NCI-H446 treated with DMSO at 0.1 percent for 48 hours (cell line): ENCODE measurements at regions not wholly inside any gene's neighbourhood (a gene's known extent, or its start where the extent isn't known, plus 50 kb on each side); places are given as distances from the start of the nearest gene placed in this dataset.

ENCODE experiments used
- DNase-seq: peaks from one replicate; lab custom pipeline; 2025; lab: John Stamatoyannopoulos, UW

- no peak for DNase-seq
Observed at GRCh38 chr18:28602391-28602790, 425.5 kb upstream of the CDH2 start.

GRCh38 chr18:28594034-28594433, 417.1 kb upstream of the CDH2 start:
- no peak for DNase-seq

GRCh38 chr18:28588884-28589549, 412.1 kb upstream of the CDH2 start:
- DNase-seq = no peak

GRCh38 chr18:28584731-28585130, 407.8 kb upstream of the CDH2 start:
- DNase-seq = no peak

- DNase-seq = no peak
Observed at GRCh38 chr18:28582724-28583123, 405.8 kb upstream of the CDH2 start.

GRCh38 chr18:28581521-28582071, 404.7 kb upstream of the CDH2 start:
- no peak for DNase-seq

GRCh38 chr18:28576941-28577340, 400.0 kb upstream of the CDH2 start:
- DNase-seq = no peak

GRCh38 chr18:28575123-28575522, 398.2 kb upstream of the CDH2 start:
- no peak for DNase-seq

- DNase-seq = no peak
Observed at GRCh38 chr18:28574175-28574574, 397.2 kb upstream of the CDH2 start.

GRCh38 chr18:28571929-28572328, 395.0 kb upstream of the CDH2 start:
- DNase-seq = no peak

GRCh38 chr18:28560331-28560730, 383.4 kb upstream of the CDH2 start:
- DNase-seq = no peak

- DNase-seq = no peak
Observed at GRCh38 chr18:28559511-28559910, 382.6 kb upstream of the CDH2 start.

GRCh38 chr18:28541934-28542333, 365.0 kb upstream of the CDH2 start:
- DNase-seq = no peak

GRCh38 chr18:28541276-28541930, 364.5 kb upstream of the CDH2 start:
- DNase-seq = no peak

GRCh38 chr18:28529644-28530043, 352.7 kb upstream of the CDH2 start:
- DNase-seq = no peak

GRCh38 chr18:28526196-28526595, 349.3 kb upstream of the CDH2 start:
- DNase-seq = no peak

GRCh38 chr18:28523758-28524475, 347.0 kb upstream of the CDH2 start:
- DNase-seq = no peak

- no peak for DNase-seq
Observed at GRCh38 chr18:28522236-28522635, 345.3 kb upstream of the CDH2 start.

- DNase-seq = no peak
Observed at GRCh38 chr18:28519997-28520396, 343.1 kb upstream of the CDH2 start.

GRCh38 chr18:28514699-28515098, 337.8 kb upstream of the CDH2 start:
- no peak for DNase-seq

- DNase-seq = no peak
Observed at GRCh38 chr18:28512357-28512756, 335.4 kb upstream of the CDH2 start.

GRCh38 chr18:28511413-28511821, 334.5 kb upstream of the CDH2 start:
- DNase-seq = no peak

GRCh38 chr18:28510210-28510609, 333.3 kb upstream of the CDH2 start:
- DNase-seq = no peak
